H1 (cell line): ENCODE measurements at regions not wholly inside any gene's neighbourhood (a gene's known extent, or its start where the extent isn't known, plus 50 kb on each side); places are given as distances from the start of the nearest gene placed in this dataset.

ENCODE experiments used
- CTCF ChIA-PET: fragments of 300-600 bp; sonication (Branson Sonifier 250); formaldehyde crosslinking; loops from one replicate; lab custom pipeline; 2021; ENCODE audit not compliant: partially characterized antibody; lab: Charles Lee
- POLR2A ChIA-PET: fragments of 300-600 bp; sonication (Branson Sonifier 250); formaldehyde crosslinking; loops from one replicate; lab custom pipeline; 2021; ENCODE audit warnings: inconsistent platforms; ENCODE audit not compliant: partially characterized antibody; lab: Charles Lee
- DNase-seq, 2 experiments: peaks; one replicate each; pipeline versions ENCODE4 v3.0.0 to v3.0.0-alpha.2; 2010 to 2022; ENCODE audit warnings: low spot score in 2 of 2, low read depth in 1 of 2, mixed read lengths in 1 of 2
- FAIRE-seq: peaks from 2 replicates; lab custom pipeline; 2011; peaks lifted over from hg19 to GRCh38; lab: Jason Lieb, UNC
- H2AFZ ChIP-seq: 2 replicates; pipeline ENCODE4 v1.8.1; 2012; ENCODE audit warnings: low read length, inconsistent platforms
- H2AK5ac ChIP-seq: 2 replicates; pipeline ENCODE4 v1.6.1; 2013; ENCODE audit warnings: low read depth, low read length
- H2BK120ac ChIP-seq: replicated peaks from 2 replicates; pipeline ENCODE3; 2013; ENCODE audit warnings: low read depth, low read length, inconsistent platforms
- H2BK12ac ChIP-seq: 2 replicates; pipeline ENCODE4 v1.6.1; 2013; ENCODE audit warnings: low read depth, low read length
- H2BK15ac ChIP-seq: 2 replicates; pipeline ENCODE4 v1.6.1; 2013; ENCODE audit warnings: low read length
- H2BK20ac ChIP-seq: 2 replicates; pipeline ENCODE4 v1.6.1; 2013; ENCODE audit warnings: low read length
- H2BK5ac ChIP-seq: 2 replicates; pipeline ENCODE4 v1.6.1; 2013; ENCODE audit warnings: low read depth, low read length
- H3K14ac ChIP-seq: 2 replicates; pipeline ENCODE4 v1.6.1; 2013; ENCODE audit warnings: inconsistent platforms; ENCODE audit not compliant: insufficient read length
- H3K18ac ChIP-seq: 2 replicates; pipeline ENCODE4 v1.6.1; 2013; ENCODE audit warnings: low read length; ENCODE audit errors: extremely low read depth
- H3K23ac ChIP-seq: 2 replicates; pipeline ENCODE4 v1.6.1; 2013; ENCODE audit warnings: inconsistent platforms; ENCODE audit not compliant: insufficient read length
- H3K23me2 ChIP-seq: 2 replicates; pipeline ENCODE4 v1.6.1; 2013; ENCODE audit warnings: low read depth, low read length
- H3K27ac ChIP-seq: 2 replicates; pipeline ENCODE4 v1.6.1; 2011; ENCODE audit warnings: low read depth, low read length, inconsistent platforms
- H3K27me3 ChIP-seq, 4 experiments: replicated peaks in 1 of 4; 1 replicate in 1 of 4; 2 replicates in 3 of 4; pipeline versions ENCODE4 v1.6.1 to v1.8.1; 2011 to 2013; ENCODE audit warnings: low read length in 3 of 4, mild to moderate bottlenecking in 3 of 4, inconsistent platforms in 2 of 4, mixed read lengths in 2 of 4, moderate library complexity in 1 of 4; ENCODE audit not compliant: control insufficient read depth in 3 of 4, insufficient read depth in 3 of 4; ENCODE audit errors: extremely low read depth in 1 of 4
- H3K36me3 ChIP-seq, 4 experiments: 2 replicates each; pipeline versions ENCODE4 v1.6.1 to v1.8.1; 2011 to 2013; ENCODE audit warnings: mild to moderate bottlenecking in 4 of 4, low read length in 3 of 4, moderate library complexity in 2 of 4, control low read depth in 1 of 4, inconsistent platforms in 1 of 4; ENCODE audit not compliant: insufficient read depth in 4 of 4, control insufficient read depth in 2 of 4
- H3K4ac ChIP-seq: replicated peaks from 2 replicates; pipeline ENCODE3; 2013; ENCODE audit warnings: low read length, low read depth, mixed read lengths, inconsistent platforms; ENCODE audit not compliant: insufficient read length
- H3K4me1 ChIP-seq, 4 experiments: replicated peaks in 1 of 4; 1 replicate in 1 of 4; 2 replicates in 3 of 4; pipeline versions ENCODE4 v1.6.1 to v1.8.1; 2011 to 2013; ENCODE audit warnings: low read length in 3 of 4, inconsistent platforms in 2 of 4, mixed read lengths in 1 of 4; ENCODE audit not compliant: insufficient read depth in 4 of 4, control insufficient read depth in 3 of 4
- H3K4me2 ChIP-seq, 2 experiments: 2 replicates each; pipeline versions ENCODE4 v1.6.1 to v1.8.1; 2011 to 2013; ENCODE audit warnings: low read depth in 2 of 2, low read length in 2 of 2, control low read depth in 1 of 2, inconsistent platforms in 1 of 2, mild to moderate bottlenecking in 1 of 2; ENCODE audit not compliant: insufficient read depth in 1 of 2
- H3K4me3 ChIP-seq, 4 experiments: fragments of 200-600, 300-600 bp in 1 of 4; sonication (generic), shearing (Covaris generic), sonication (Bioruptor Twin) in 1 of 4; 2 replicates each; pipeline versions ENCODE4 v1.5.1 to v1.8.1; 2011 to 2016; ENCODE audit warnings: low read length in 4 of 4, low read depth in 3 of 4, control low read depth in 2 of 4, inconsistent platforms in 2 of 4, mild to moderate bottlenecking in 2 of 4, mixed read lengths in 1 of 4, moderate library complexity in 1 of 4; ENCODE audit not compliant: insufficient read depth in 2 of 4; ENCODE audit errors: extremely low read depth in 1 of 4
- H3K56ac ChIP-seq: replicated peaks from 2 replicates; pipeline ENCODE3; 2013; ENCODE audit warnings: low read depth, mild to moderate bottlenecking, mixed read lengths, low read length, inconsistent platforms; ENCODE audit not compliant: insufficient read length
- H3K79me1 ChIP-seq: 2 replicates; pipeline ENCODE4 v1.6.1; 2013; ENCODE audit warnings: low read depth, low read length, control low read depth
- H3K79me2 ChIP-seq, 2 experiments: 2 replicates each; pipeline versions ENCODE4 v1.6.1 to v1.8.1; 2012 to 2013; ENCODE audit warnings: low read length in 2 of 2, mild to moderate bottlenecking in 2 of 2, inconsistent platforms in 1 of 2; ENCODE audit not compliant: insufficient read depth in 2 of 2, control insufficient read depth in 1 of 2
- H3K9ac ChIP-seq, 4 experiments: replicated peaks in 1 of 4; 1 replicate in 1 of 4; 2 replicates in 3 of 4; pipeline versions ENCODE4 v1.6.1 to v1.8.1; 2011 to 2013; ENCODE audit warnings: low read depth in 3 of 4, low read length in 3 of 4, control low read depth in 2 of 4, mild to moderate bottlenecking in 2 of 4, moderate library complexity in 2 of 4, inconsistent platforms in 1 of 4; ENCODE audit errors: extremely low read depth in 1 of 4
- H3K9me3 ChIP-seq, 2 experiments: 2 replicates each; pipeline versions ENCODE4 v1.6.1 to v1.8.1; 2012 to 2013; ENCODE audit warnings: mild to moderate bottlenecking in 2 of 2, moderate library complexity in 2 of 2, control low read depth in 1 of 2, inconsistent platforms in 1 of 2, low read depth in 1 of 2, low read length in 1 of 2, mixed read lengths in 1 of 2; ENCODE audit not compliant: insufficient read depth in 2 of 2
- H4K20me1 ChIP-seq, 2 experiments: replicated peaks in 1 of 2; 2 replicates each; pipeline versions ENCODE3 to v1.8.1; 2011 to 2013; ENCODE audit warnings: inconsistent platforms in 2 of 2, low read length in 2 of 2, mild to moderate bottlenecking in 1 of 2; ENCODE audit not compliant: insufficient read depth in 2 of 2, control insufficient read depth in 1 of 2
- H4K5ac ChIP-seq: 2 replicates; pipeline ENCODE4 v1.6.1; 2013; ENCODE audit warnings: low read length, low read depth, mixed read lengths, inconsistent platforms; ENCODE audit not compliant: insufficient read length
- H4K8ac ChIP-seq: 2 replicates; pipeline ENCODE4 v1.8.0; 2013; ENCODE audit warnings: mild to moderate bottlenecking, moderate library complexity, low read length, inconsistent platforms; ENCODE audit not compliant: insufficient read depth; ENCODE audit errors: extremely low read depth
- H4K91ac ChIP-seq: replicated peaks from 2 replicates; pipeline ENCODE3; 2013; ENCODE audit warnings: low read length, mixed read lengths, inconsistent platforms; ENCODE audit not compliant: insufficient read length
- KDM1A ChIP-seq: fragments of 200-600, 300-600 bp; sonication (generic); IDR thresholded peaks from 2 replicates; pipeline ENCODE4 v1.7.1; 2016; ENCODE audit warnings: mild to moderate bottlenecking, low read length, borderline replicate concordance
- WGBS, 2 experiments: shearing (Covaris generic) in 1 of 2; methylation state at CpG; one replicate each; pipeline versions ENCODE4 v1.1.6 to v1.1.7; 2013 to 2015; ENCODE audit warnings: low lambda C conversion rate in 2 of 2, mixed read lengths in 2 of 2, inconsistent platforms in 1 of 2, low coverage in 1 of 2, missing lambda C conversion rate in 1 of 2; ENCODE audit not compliant: insufficient replicate concordance in 2 of 2, insufficient coverage in 1 of 2, insufficient read length in 1 of 2; ENCODE audit errors: extremely low coverage in 1 of 2, missing lambda C conversion rate in 1 of 2; 5-methylcytosine and 5-hydroxymethylcytosine counted together

- H3K79me1 ChIP-seq, result no peaks in the 10 kb centered on the region
- FAIRE-seq (no peak), DNase-seq (no peak)
- CTCF ChIA-PET, result interaction anchor here (0.9 to 1.9 kb wide), 5 partner anchors 35 to 153 kb away, joined by 3 to 5 read pairs (median 3); no protein-coding TSS in a partner anchor
- H2BK12ac ChIP-seq, result no peak overlapping the region
- H2AFZ ChIP-seq, result no peak overlapping the region
- no peak overlapping the region for H3K14ac ChIP-seq
- H4K5ac ChIP-seq, result no peak overlapping the region
- POLR2A ChIA-PET, result no interaction called here
- H2BK20ac ChIP-seq, result peak overlapping the region; percentile 43; the same call in 1 of the 2 replicates
- H2AK5ac ChIP-seq, result no peak overlapping the region
- H4K91ac ChIP-seq, result no peak overlapping the region
- no peaks in the 10 kb centered on the region for H3K27me3 ChIP-seq
- no peak overlapping the region for H4K8ac ChIP-seq
- 82% methylated on average over 6 of the region's 6 CpGs; no CpG with 5 or more reads in 1 of the 2 experiments for WGBS, 2 experiments
- no peak overlapping the region for H3K27ac ChIP-seq
- no peak overlapping the region for H2BK5ac ChIP-seq
- H2BK120ac ChIP-seq, result no peak overlapping the region
- no peak overlapping the region for H3K9ac ChIP-seq
- TF ChIP-seq KDM1A, result no peak
- H3K56ac ChIP-seq, result no peak overlapping the region
- peaks cover 0 to 4% of the 10 kb centered on the region in 2 experiments; a peak in 1 of 4 replicates for H3K9me3 ChIP-seq
- H3K4ac ChIP-seq, result no peak overlapping the region
- H3K4me1 ChIP-seq, result peaks cover 1 to 4% (median 3%) of the 10 kb centered on the region in 4 experiments; a peak in 4 of 7 replicates
- no peaks in the 10 kb centered on the region for H4K20me1 ChIP-seq
- no peaks in the 10 kb centered on the region; the same call in 1 of the 2 replicates for H3K23me2 ChIP-seq
- no peaks in the 10 kb centered on the region for H3K79me2 ChIP-seq
- H3K36me3 ChIP-seq, result no peaks in the 10 kb centered on the region
- H2BK15ac ChIP-seq, result 0 out of 2 replicates have a peak overlapping the region, but pooled peaks have one; percentile 61
- no peak overlapping the region for H3K18ac ChIP-seq
- no peak overlapping the region for H3K4me3 ChIP-seq
- no peak overlapping the region for H3K23ac ChIP-seq
- no peak overlapping the region for H3K4me2 ChIP-seq
Measured at GRCh38 chr7:3201937-3202710, 98.9 kb upstream of the SDK1 start.
